GM12891 (cell line): ENCODE measurements at regions not wholly inside any gene's neighbourhood (a gene's known extent, or its start where the extent isn't known, plus 50 kb on each side); places are given as distances from the start of the nearest gene placed in this dataset.

ENCODE experiments used
- POLR2A ChIP-seq: IDR thresholded peaks from 2 replicates; pipeline ENCODE4 v1.6.1; 2011; ENCODE audit warnings: low read depth, low read length, control low read depth
- POLR2AphosphoS5 ChIP-seq: IDR thresholded peaks from 2 replicates; pipeline ENCODE4 v1.6.1; 2011; ENCODE audit warnings: low read depth, low read length, control low read depth
- SPI1 ChIP-seq: IDR thresholded peaks from 2 replicates; pipeline ENCODE4 v1.6.1; 2011; ENCODE audit warnings: low read depth, low read length, control low read depth
- TAF1 ChIP-seq: IDR thresholded peaks from 2 replicates; pipeline ENCODE4 v1.6.1; 2011; ENCODE audit warnings: low read depth, low read length, control low read depth

- TF ChIP-seq POLR2AphosphoS5 (no peak), POLR2A (no peak), TAF1 (no peak), SPI1 (no peak)
Measured at GRCh38 chr6:86107985-86108384, 465.3 kb upstream of the SYNCRIP start.
